Renal cortical epithelial cell (primary cell): ENCODE measurements at regions not wholly inside any gene's neighbourhood (a gene's known extent, or its start where the extent isn't known, plus 50 kb on each side); places are given as distances from the start of the nearest gene placed in this dataset.
"Not testable (repeated sequence)": the region's sequence is repeated elsewhere in the genome, so short reads cannot be mapped to it uniquely, and the experiment has no call there.

Experiments
- DNase-seq: peaks from one replicate; pipeline ENCODE4 v3.0.0-alpha.2; 2011; ENCODE audit warnings: low read depth

DNA sequence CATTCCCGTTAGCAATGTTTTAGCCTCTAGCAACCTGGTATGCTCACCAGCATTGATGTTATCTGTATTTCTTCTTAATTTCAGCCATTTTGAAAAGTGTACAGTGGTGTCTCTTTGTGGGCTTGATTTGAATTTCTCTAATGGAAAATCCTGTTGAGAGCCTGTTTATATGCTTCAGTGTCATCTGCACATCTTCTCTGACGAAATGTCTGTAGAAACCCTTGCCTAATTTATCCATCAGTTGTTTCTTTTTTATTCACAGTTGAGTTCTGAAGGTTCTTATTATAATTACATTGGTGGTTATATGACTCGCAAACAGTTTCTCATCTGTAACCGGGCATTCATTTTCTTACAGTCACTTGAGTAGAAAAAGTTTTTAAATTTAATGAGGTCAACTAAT lies 1195.5 kb downstream of the TMEM121 start:
- not testable (repeated sequence) for DNase-seq

DNA sequence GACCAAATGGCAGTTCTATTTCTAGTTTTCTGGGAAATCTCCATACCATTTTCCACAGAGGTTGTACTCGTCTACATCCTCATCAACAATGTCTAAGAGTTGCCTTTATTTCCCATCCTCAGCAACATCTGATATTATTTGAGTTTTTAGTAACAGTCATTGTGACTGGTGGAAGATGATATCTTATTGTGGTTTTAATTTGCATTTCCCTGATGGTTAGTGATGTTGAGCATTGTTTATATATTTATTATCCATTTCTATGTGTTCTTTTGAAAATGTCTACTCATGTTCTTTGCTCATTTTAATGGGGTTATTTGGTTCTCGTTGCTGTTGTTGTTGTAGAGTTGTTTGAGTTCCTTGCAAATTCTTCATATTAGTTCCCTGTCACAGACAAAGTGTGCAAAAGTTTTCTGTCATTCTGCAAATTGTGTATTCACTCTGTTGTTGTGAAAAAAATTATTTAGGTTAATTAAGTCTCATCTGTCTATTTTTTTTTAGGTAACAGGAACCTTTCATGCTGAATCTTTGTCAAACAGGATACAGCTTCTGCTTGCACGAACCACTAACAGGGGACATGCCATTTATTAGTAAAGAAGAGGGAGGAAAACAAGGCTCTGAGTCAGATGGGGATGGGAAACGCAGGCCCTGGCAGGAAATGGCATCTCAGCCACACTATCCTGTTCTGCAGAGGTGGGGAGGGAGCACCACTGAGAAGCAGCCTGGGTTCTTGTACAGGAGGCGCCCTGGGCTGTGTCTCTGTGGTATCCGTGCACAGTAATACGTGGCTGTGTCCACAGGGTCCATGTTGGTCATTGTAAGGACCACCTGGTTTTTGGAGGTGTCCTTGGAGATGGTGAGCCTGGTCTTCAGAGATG lies 1196.7 kb downstream of the TMEM121 start:
- DNase-seq: not testable (repeated sequence)

DNA sequence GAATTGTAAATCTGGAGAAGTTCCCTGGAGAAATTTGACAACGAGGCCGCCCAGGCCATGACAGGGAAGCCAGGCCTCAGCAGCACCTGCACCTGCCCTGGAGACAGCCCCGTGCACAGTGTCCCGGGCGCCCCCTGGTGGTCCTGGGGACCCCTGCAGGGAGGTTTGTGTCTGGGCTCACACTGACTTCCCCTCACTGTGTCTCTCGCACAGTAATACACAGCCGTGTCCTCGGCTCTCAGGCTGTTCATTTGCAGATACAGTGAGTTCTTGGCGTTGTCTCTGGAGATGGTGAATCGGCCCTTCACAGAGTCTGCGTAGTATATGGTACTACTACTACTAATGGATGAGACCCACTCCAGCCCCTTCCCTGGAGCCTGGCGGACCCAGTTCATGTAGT lies 1201.6 kb downstream of the TMEM121 start:
- not testable (repeated sequence) for DNase-seq

- no peak for DNase-seq
Measured at GRCh38 chr14:106728611-106729010, 1202.2 kb downstream of the TMEM121 start.

DNA sequence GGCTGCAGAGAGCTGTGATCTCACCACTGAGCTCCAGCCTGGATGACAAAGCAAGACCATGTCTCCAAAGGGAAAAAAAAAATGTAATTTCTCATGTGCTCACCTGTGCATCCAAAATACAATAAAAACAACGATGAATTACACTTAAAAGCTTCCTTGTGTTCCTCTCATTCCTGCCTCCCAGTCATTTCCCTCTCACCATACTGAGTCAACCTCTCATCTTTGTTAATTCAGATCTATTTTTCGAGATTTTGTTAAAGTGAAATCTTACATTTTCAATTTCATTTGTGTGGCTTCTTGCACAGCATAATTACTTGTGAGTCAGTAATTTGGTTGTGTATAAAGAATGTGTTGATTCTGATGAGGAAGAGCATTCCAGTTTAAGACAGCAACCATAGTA lies 1203.2 kb downstream of the TMEM121 start:
- no peak for DNase-seq

DNA sequence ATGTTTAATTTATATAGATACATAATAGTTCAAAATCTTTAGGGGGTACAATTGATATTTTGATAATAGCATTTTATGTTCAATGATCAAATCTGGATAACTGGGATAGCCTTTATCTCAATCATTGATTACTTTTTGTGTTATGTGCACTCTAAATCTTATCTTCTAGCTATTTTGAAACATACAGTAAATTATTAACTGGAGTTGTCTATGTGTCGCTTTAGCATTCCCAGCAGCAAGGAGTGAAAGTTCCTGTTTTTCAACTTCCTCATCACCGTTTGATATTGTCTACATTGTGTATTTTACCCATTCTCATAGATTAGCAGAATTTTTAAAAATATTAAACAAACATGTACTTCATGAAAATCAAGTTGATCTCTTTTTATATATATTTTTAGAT lies 1207.4 kb downstream of the TMEM121 start:
- DNase-seq: no peak

DNA sequence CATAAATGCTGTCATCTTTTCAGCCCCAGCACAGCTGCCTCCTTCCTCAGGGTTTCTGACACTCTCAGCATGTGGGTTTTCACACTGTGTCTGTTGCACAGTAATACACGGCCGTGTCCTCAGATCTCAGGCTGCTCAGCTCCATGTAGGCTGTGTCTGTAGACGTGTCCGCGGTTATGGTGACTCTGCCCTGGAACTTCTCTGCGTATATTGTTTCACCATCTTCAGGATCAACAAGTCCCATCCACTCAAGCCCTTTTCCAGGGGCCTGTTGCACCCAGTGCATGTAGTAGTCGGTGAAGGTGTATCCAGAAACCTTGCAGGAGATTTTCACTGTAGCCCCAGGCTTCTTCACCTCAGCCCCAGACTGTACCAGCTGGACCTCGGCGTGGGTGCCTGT lies 1210.6 kb downstream of the TMEM121 start:
- DNase-seq: no peak

GRCh38 chr14:106738075-106738474 lies 1211.7 kb downstream of the TMEM121 start:
- no peak for DNase-seq

GRCh38 chr14:106738598-106739258 lies 1212.3 kb downstream of the TMEM121 start:
- not testable (repeated sequence) for DNase-seq

DNA sequence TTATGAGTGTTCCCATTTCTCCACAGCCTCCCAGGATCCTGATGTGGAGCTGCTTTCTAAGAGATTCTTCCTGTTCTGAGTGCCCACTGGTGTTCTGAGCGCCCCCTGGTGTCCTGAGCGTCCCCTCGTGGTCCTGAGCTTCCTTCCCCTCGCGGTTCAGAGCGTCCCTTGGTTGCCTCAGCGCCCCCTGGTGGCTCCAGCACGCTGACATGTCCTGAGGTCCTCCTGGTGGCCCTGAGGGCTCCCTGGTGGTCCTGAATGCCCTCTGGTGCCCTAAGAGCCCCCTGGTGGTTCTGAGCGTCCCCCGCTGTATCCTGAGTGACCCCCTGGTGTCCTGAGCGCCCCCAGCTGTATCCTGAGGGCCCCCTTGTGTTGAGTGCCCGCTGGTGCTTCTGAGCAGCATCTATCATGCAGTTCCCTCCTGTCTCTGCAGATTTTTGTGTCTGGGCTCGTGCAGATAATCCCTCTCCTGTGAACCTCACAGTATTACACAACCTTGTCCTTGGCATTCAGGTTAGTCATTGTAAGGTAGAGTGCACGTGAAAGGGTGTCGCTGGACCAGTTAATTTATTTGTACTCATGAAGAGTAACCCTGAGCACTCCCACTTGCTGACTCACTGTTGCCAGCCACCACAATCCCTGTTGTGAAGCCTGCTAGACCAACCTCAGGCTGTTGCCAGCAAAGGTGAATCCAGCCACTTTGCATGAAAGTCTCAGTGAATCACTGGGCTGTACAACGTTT lies 1214.9 kb downstream of the TMEM121 start:
- DNase-seq: peak; percentile 68

DNA sequence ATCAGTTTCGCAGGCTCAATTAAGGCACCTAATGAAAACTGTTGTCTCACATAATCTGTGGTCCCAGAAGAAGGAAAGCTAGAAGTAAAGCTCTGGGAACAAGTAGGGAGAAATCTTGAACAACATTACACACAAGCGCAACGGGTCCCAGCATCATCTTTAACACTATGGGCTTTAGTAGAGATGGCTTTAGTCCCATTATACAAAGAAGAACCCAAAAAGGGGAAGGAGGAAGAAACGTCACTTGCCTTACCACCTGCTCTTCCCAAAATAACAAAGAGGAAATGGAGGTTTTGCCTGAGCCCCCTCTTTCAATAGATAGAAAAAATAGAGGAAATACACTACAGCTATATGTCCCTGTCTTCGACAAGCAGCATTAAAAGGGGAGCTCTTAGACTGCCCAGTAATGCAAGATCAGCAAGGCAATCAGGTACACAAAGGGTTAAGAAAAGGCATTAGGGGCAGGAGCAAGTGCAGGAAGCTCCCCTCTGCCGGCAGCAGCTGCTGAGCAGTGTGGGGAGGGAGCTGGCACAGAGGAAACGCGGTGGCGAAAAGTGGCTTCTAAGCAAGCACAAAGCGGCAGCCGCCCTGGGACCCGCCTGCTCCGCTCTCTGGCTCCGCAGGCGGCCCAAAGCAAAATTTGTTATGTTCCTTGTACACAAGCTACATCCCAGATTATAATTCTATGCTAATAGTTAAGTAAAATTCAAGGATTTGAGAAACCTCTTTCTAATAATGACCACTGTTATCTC lies 1218.8 kb downstream of the TMEM121 start:
- DNase-seq: not testable (repeated sequence)

- DNase-seq: not testable (repeated sequence)
Measured at GRCh38 chr14:106750089-106750488, 1223.7 kb downstream of the TMEM121 start.

GRCh38 chr14:106753751-106754150 lies 1227.4 kb downstream of the TMEM121 start:
- not testable (repeated sequence) for DNase-seq

DNA sequence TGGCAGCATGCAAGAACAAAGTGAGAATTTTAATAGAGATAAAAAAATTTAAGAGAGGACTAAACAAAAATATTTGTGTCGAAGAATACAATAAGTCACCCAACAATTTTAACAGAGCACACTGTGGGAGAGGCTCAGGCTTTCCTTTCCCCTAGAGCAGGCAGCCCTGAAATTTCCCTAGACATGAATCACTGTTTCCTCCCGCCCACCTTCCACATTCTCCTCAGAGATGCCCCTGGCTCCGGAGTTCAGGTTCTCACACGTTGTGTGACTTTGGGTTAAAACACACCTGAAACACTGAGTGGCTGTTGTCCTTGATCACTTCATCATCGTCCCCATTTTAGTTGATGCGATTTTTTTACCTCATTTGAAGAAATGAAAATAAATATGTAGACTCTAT lies 1231.1 kb downstream of the TMEM121 start:
- not testable (repeated sequence) for DNase-seq

- not testable (repeated sequence) for DNase-seq
Measured at GRCh38 chr14:106761886-106762816, 1235.8 kb downstream of the TMEM121 start.

DNA sequence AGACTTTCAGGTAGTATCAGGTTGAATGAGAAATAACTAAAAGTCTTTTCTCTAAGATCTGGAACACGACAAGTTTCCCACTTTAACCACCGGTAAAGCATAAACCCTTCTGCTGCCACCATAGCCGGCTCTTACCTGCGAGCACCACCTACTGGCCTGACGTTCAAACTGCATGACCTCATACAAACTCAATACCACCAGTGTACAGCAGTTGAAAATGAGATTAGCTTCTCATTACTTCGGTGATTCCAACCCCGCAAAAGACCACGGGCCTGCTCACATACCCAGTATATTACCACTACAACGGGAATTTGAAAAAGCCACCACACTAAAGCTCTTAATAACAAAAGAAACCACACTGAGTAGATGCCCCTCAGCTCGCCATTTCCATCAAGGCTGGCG lies 1238.6 kb downstream of the TMEM121 start:
- DNase-seq: not testable (repeated sequence)

GRCh38 chr14:106766145-106766544 lies 1239.8 kb downstream of the TMEM121 start:
- DNase-seq: no peak

- not testable (repeated sequence) for DNase-seq
Measured at GRCh38 chr14:106766551-106767277, 1240.3 kb downstream of the TMEM121 start.

DNA sequence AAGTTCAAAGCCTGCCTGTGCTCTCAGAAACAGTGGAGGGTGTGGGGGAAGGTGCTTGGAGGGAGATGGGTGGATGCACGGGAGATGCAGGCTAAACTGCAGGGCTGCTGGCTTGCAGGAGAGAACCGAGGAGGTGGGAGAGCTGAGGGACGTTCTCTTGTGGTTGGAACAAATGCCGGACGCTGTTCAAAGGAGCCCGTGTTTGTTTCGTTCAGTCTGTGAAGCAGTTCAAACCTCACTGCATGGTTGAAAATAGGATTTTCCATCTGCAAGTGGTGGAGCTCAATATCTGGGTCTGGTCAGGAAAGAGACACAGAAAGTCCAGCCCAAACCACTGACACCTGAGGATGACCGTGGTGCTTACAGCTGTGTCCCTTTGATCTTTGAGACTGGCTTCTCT lies 1241.8 kb downstream of the TMEM121 start:
- DNase-seq: not testable (repeated sequence)
